ENCODE measurements at regions not wholly inside any gene's neighbourhood (a gene's known extent, or its start where the extent isn't known, plus 50 kb on each side); places are given as distances from the start of the nearest gene placed in this dataset.

- ChIA-PET CTCF (interaction anchor here (1.5 kb wide), 1 partner anchor 11 kb away, joined by 5 read pairs; no protein-coding TSS in a partner anchor), POLR2A (interaction anchor here (0.8 kb wide), 1 partner anchor 270 kb away, joined by 3 read pairs; no protein-coding TSS in a partner anchor)
Observed at GRCh38 chr2:37784759-37785149, 113.3 kb upstream of the CDC42EP3 start.

GRCh38 chr2:37786191-37786698 lies 114.8 kb upstream of the CDC42EP3 start:
- ATAC-seq: no peak
- H3K4me3 Mint-ChIP-seq: no peak overlapping the region
- POLR2A ChIA-PET: no interaction called here
- TF ChIP-seq CTCF (IDR thresholded peaks at IDR 0.05): no peak
- no peaks in the 10 kb centered on the region for H3K27me3 Mint-ChIP-seq
- peaks cover 4% of the 10 kb centered on the region for H3K36me3 Mint-ChIP-seq (ENCODE audit: low read depth)
- no peaks in the 10 kb centered on the region for H3K4me1 Mint-ChIP-seq (ENCODE audit: low read depth)
- intact Hi-C loops (cut with micrococcal nuclease): no loop called here
- DNase-seq: no peak
- CTCF ChIA-PET: no interaction called here
- peaks cover 24% of the 10 kb centered on the region for H3K9me3 Mint-ChIP-seq
- no peak overlapping the region for H3K27ac Mint-ChIP-seq

More at GRCh38 chr2:37784759-37785149, 113.3 kb upstream of the CDC42EP3 start:
- DNase-seq (no peak), ATAC-seq (no peak)
- no peaks in the 10 kb centered on the region for H3K27me3 Mint-ChIP-seq
- intact Hi-C loops (cut with micrococcal nuclease): no loop called here
- no peak overlapping the region for H3K4me3 Mint-ChIP-seq
- no peak for TF ChIP-seq CTCF (IDR thresholded peaks at IDR 0.05)
- H3K27ac Mint-ChIP-seq: no peak overlapping the region
- no peaks in the 10 kb centered on the region for H3K4me1 Mint-ChIP-seq (ENCODE audit: low read depth)
- peaks cover 23% of the 10 kb centered on the region for H3K9me3 Mint-ChIP-seq
- H3K36me3 Mint-ChIP-seq (ENCODE audit: low read depth): peaks cover 4% of the 10 kb centered on the region

GRCh38 chr2:37786854-37787253 lies 115.4 kb upstream of the CDC42EP3 start:
- ChIA-PET CTCF (no interaction called here), POLR2A (no interaction called here)
- Mint-ChIP-seq H3K36me3 (ENCODE audit: low read depth) (peaks cover 4% of the 10 kb centered on the region), H3K4me1 (ENCODE audit: low read depth) (no peaks in the 10 kb centered on the region), H3K27ac (no peak overlapping the region), H3K9me3 (peaks cover 24% of the 10 kb centered on the region), H3K27me3 (no peaks in the 10 kb centered on the region), H3K4me3 (no peak overlapping the region)
- TF ChIP-seq CTCF (IDR thresholded peaks at IDR 0.05): no peak
- DNase-seq: no peak
- ATAC-seq: no peak
- intact Hi-C loops (cut with micrococcal nuclease): no loop called here

- no peaks in the 10 kb centered on the region for H3K27me3 Mint-ChIP-seq
- CTCF ChIA-PET: no interaction called here
- no peak for TF ChIP-seq CTCF (IDR thresholded peaks at IDR 0.05)
- peaks cover 24% of the 10 kb centered on the region for H3K9me3 Mint-ChIP-seq
- H3K27ac Mint-ChIP-seq: no peak overlapping the region
- H3K36me3 Mint-ChIP-seq (ENCODE audit: low read depth): peaks cover 4% of the 10 kb centered on the region
- ATAC-seq: no peak
- no peak overlapping the region for H3K4me3 Mint-ChIP-seq
- intact Hi-C loops (cut with micrococcal nuclease): no loop called here
- no peaks in the 10 kb centered on the region for H3K4me1 Mint-ChIP-seq (ENCODE audit: low read depth)
- POLR2A ChIA-PET: no interaction called here
- no peak for DNase-seq
Observed at GRCh38 chr2:37788602-37789209, 117.3 kb upstream of the CDC42EP3 start.

- H3K36me3 Mint-ChIP-seq (ENCODE audit: low read depth): peaks cover 4% of the 10 kb centered on the region
- intact Hi-C loops (cut with micrococcal nuclease): no loop called here
- ATAC-seq: no peak
- no peak for TF ChIP-seq CTCF (IDR thresholded peaks at IDR 0.05)
- no peaks in the 10 kb centered on the region for H3K27me3 Mint-ChIP-seq
- H3K4me3 Mint-ChIP-seq: no peak overlapping the region
- POLR2A ChIA-PET: no interaction called here
- no peaks in the 10 kb centered on the region for H3K4me1 Mint-ChIP-seq (ENCODE audit: low read depth)
- H3K9me3 Mint-ChIP-seq: peaks cover 24% of the 10 kb centered on the region
- no peak for DNase-seq
- H3K27ac Mint-ChIP-seq: no peak overlapping the region
- CTCF ChIA-PET: no interaction called here
Observed at GRCh38 chr2:37790019-37790418, 118.6 kb upstream of the CDC42EP3 start.
